Tibial artery (tissue), 4 donors: ENCODE measurements at regions not wholly inside any gene's neighbourhood (a gene's known extent, or its start where the extent isn't known, plus 50 kb on each side); places are given as distances from the start of the nearest gene placed in this dataset.

Experiments used
- DNase-seq, 2 donors: peaks; one replicate each; pipeline ENCODE4 v3.0.0-alpha.2; 2019
- H3K27ac ChIP-seq, 2 donors: fragments of 200-600 bp; sonication (generic) in 1 of 2; 1 replicate in 1 of 2; 2 replicates in 1 of 2; pipeline ENCODE4 v1.5.1; 2018 to 2019; ENCODE audit warnings: mild to moderate bottlenecking in 1 of 2
- H3K27me3 ChIP-seq, 2 donors: fragments of 200-600 bp; sonication (generic) in 1 of 2; one replicate each; pipeline versions ENCODE4 v1.5.1 to v1.6.0; 2016 to 2019
- H3K36me3 ChIP-seq, 3 donors: fragments of 200-600 bp; sonication (generic) in 2 of 3; one replicate each; pipeline ENCODE4 v1.5.1; 2016 to 2019; ENCODE audit warnings: mild to moderate bottlenecking in 2 of 3
- H3K4me1 ChIP-seq, 4 donors: fragments of 200-600 bp; sonication (generic) in 2 of 4; 1 replicate in 3 of 4; 2 replicates in 1 of 4; pipeline ENCODE4 v1.5.1; 2016 to 2019
- H3K4me3 ChIP-seq, 2 donors: fragments of 200-600 bp; sonication (generic) in 1 of 2; 1 replicate in 1 of 2; 2 replicates in 1 of 2; pipeline ENCODE4 v1.5.1; 2018 to 2019; ENCODE audit warnings: mild to moderate bottlenecking in 2 of 2
- H3K9me3 ChIP-seq, 3 donors: fragments of 200-600 bp; sonication (generic) in 1 of 3; one replicate each; pipeline ENCODE4 v1.5.1; 2016 to 2019
- intact Hi-C: fragments of 100-400 bp; cut with DNase I; formaldehyde crosslinking; loops from one replicate; pipeline ENCODE4 v1.15.0; 2023; ENCODE audit warnings: low total_unique reads
- TF ChIP-seq, protein P1 (sequence below), 2 experiments: fragments of 200-600 bp in 1 of 2; fragments of 450-650 bp in 1 of 2; IDR thresholded peaks; one replicate each; pipeline ENCODE4 v1.5.1; 2017 to 2019; ENCODE audit warnings: antibody characterized with exemption in 2 of 2, mild to moderate bottlenecking in 1 of 2, moderate library complexity in 1 of 2

DNA sequence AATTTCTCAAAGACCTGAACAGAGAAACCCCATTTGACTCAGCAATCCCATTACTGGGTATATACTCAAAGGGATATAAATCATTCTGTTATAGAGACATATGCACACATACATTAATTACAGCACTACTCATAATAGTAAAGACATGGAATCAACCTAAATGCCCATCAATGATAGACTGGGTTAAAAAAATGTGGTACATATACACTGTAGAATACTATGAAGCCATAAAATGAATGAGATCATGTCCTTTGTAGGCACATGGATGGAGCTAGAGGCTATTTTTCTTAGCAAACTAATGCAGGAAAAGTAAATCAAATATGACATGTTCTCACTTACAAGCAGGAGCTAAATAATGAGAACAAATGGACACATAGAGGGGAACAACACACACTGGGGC is 303.8 kb downstream of the BTG1 start:
- Histone ChIP-seq H3K36me3 (no peaks in the 10 kb centered on the region), H3K9me3 (peaks cover 0 to 14% (median 0%) of the 10 kb centered on the region in 3 donors), H3K27me3 (no peaks in the 10 kb centered on the region), H3K4me3 (no peak overlapping the region), H3K27ac (no peak overlapping the region), H3K4me1 (no peaks in the 10 kb centered on the region)
- intact Hi-C loops = no loop called here
- TF ChIP-seq, protein P1, sequence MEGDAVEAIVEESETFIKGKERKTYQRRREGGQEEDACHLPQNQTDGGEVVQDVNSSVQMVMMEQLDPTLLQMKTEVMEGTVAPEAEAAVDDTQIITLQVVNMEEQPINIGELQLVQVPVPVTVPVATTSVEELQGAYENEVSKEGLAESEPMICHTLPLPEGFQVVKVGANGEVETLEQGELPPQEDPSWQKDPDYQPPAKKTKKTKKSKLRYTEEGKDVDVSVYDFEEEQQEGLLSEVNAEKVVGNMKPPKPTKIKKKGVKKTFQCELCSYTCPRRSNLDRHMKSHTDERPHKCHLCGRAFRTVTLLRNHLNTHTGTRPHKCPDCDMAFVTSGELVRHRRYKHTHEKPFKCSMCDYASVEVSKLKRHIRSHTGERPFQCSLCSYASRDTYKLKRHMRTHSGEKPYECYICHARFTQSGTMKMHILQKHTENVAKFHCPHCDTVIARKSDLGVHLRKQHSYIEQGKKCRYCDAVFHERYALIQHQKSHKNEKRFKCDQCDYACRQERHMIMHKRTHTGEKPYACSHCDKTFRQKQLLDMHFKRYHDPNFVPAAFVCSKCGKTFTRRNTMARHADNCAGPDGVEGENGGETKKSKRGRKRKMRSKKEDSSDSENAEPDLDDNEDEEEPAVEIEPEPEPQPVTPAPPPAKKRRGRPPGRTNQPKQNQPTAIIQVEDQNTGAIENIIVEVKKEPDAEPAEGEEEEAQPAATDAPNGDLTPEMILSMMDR (IDR thresholded peaks at IDR 0.05) = no peak
- no peak for DNase-seq

DNA sequence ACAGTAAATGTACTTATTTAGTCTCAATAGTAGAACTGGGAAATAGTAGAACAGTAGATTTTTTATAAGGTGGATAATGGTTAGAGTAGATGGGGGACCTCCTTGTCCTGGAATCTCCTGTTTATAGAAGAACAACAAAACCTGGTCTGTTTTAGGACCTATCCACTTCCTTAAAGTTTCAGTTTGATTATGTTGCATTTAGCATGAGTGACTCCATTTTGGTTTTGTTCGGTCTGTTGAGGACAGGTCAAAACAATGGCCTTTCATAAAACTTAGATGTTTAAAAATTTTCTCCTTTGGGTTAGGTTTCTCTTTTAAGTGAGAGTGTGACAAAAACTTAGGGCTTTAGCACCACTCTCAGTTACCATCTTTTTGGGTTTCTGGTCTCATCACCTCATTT is 308.9 kb downstream of the BTG1 start:
- no peaks in the 10 kb centered on the region for H3K27me3 ChIP-seq
- H3K36me3 ChIP-seq = no peaks in the 10 kb centered on the region
- intact Hi-C loops = no loop called here
- peaks cover 0 to 13% (median 0%) of the 10 kb centered on the region in 4 donors for H3K4me1 ChIP-seq
- H3K27ac ChIP-seq = no peak overlapping the region
- no peak for DNase-seq
- TF ChIP-seq, protein P1 (IDR thresholded peaks at IDR 0.05) = no peak
- peaks cover 0 to 5% (median 0%) of the 10 kb centered on the region in 3 donors for H3K9me3 ChIP-seq
- H3K4me3 ChIP-seq = no peak overlapping the region

GRCh38 chr12:91836264-91836663 is 309.4 kb downstream of the BTG1 start:
- H3K9me3 ChIP-seq = peaks cover 0 to 5% (median 0%) of the 10 kb centered on the region in 3 donors

GRCh38 chr12:91835693-91836092 is 310.0 kb downstream of the BTG1 start:
- DNase-seq = no peak
- Histone ChIP-seq H3K4me3 (no peak overlapping the region), H3K27ac (no peak overlapping the region), H3K36me3 (no peaks in the 10 kb centered on the region), H3K9me3 (no peaks in the 10 kb centered on the region), H3K27me3 (no peaks in the 10 kb centered on the region), H3K4me1 (peaks cover 0 to 13% (median 0%) of the 10 kb centered on the region in 4 donors)
- intact Hi-C loops = no loop called here
- TF ChIP-seq, protein P1 (IDR thresholded peaks at IDR 0.05) = no peak

More at GRCh38 chr12:91836264-91836663, 309.4 kb downstream of the BTG1 start:
- DNase-seq = no peak
- Histone ChIP-seq H3K27me3 (no peaks in the 10 kb centered on the region), H3K4me1 (peaks cover 0 to 13% (median 0%) of the 10 kb centered on the region in 4 donors), H3K36me3 (no peaks in the 10 kb centered on the region), H3K4me3 (no peak overlapping the region), H3K27ac (no peak overlapping the region)
- intact Hi-C loops = no loop called here
- TF ChIP-seq, protein P1 (IDR thresholded peaks at IDR 0.05) = no peak

- DNase-seq = no peak
- intact Hi-C loops = no loop called here
- Histone ChIP-seq H3K27me3 (no peaks in the 10 kb centered on the region), H3K4me1 (peaks cover 0 to 13% (median 0%) of the 10 kb centered on the region in 4 donors), H3K4me3 (no peak overlapping the region), H3K9me3 (no peaks in the 10 kb centered on the region), H3K27ac (peak overlapping the region; percentile 55 to 56), H3K36me3 (no peaks in the 10 kb centered on the region)
- TF ChIP-seq, protein P1 (IDR thresholded peaks at IDR 0.05) = no peak
Measured at GRCh38 chr12:91833780-91834359, 311.8 kb downstream of the BTG1 start.
